Memory B cell (primary cell): ENCODE measurements at regions not wholly inside any gene's neighbourhood (a gene's known extent, or its start where the extent isn't known, plus 50 kb on each side); places are given as distances from the start of the nearest gene placed in this dataset.
A peak's percentile ranks its signal among the peaks of the same experiment; 100 is the strongest.
"Not testable (repeated sequence)": the region's sequence is repeated elsewhere in the genome, so short reads cannot be mapped to it uniquely, and the experiment has no call there.

Experiments used
- ATAC-seq: fragments of 150-1000 bp; cut with Tn5 transposase; 2 replicates; pipeline ENCODE4 v1.10.0; 2021; ENCODE audit warnings: low read depth, mild to moderate bottlenecking, moderate library complexity
- DNase-seq, 2 donors: peaks; one replicate each; pipeline ENCODE4 v3.0.0; 2022; ENCODE audit warnings: low spot score in 2 of 2
- H3K27ac Mint-ChIP-seq: one replicate; pipeline ENCODE4 v1.8.0; 2022; ENCODE audit warnings: mild to moderate bottlenecking, moderate library complexity, mixed read lengths
- H3K27me3 Mint-ChIP-seq: one replicate; pipeline ENCODE4 v1.8.0; 2022; ENCODE audit warnings: mixed read lengths
- H3K36me3 Mint-ChIP-seq: one replicate; pipeline ENCODE4 v1.8.0; 2022; ENCODE audit warnings: mild to moderate bottlenecking, mixed read lengths
- H3K4me1 Mint-ChIP-seq: one replicate; pipeline ENCODE4 v1.8.0; 2022; ENCODE audit warnings: mixed read lengths
- H3K4me3 Mint-ChIP-seq: one replicate; pipeline ENCODE4 v1.8.0; 2022; ENCODE audit warnings: mild to moderate bottlenecking, moderate library complexity, mixed read lengths
- H3K9me3 Mint-ChIP-seq: one replicate; pipeline ENCODE4 v1.8.0; 2022; ENCODE audit warnings: mixed read lengths

- ATAC-seq, H3K36me3 Mint-ChIP-seq, H3K4me3 Mint-ChIP-seq, DNase-seq, H3K4me1 Mint-ChIP-seq, H3K27me3 Mint-ChIP-seq, H3K27ac Mint-ChIP-seq: not testable (repeated sequence)
- H3K9me3 Mint-ChIP-seq = peaks cover 16% of the 10 kb centered on the region
Measured at GRCh38 chr22:10749423-10749822, 4778.6 kb upstream of the OR11H1 start.

GRCh38 chr22:10753566-10753965 lies 4774.4 kb upstream of the OR11H1 start:
- H3K9me3 Mint-ChIP-seq = peaks cover 15% of the 10 kb centered on the region
- DNase-seq, H3K4me3 Mint-ChIP-seq, H3K36me3 Mint-ChIP-seq, H3K27ac Mint-ChIP-seq, H3K4me1 Mint-ChIP-seq, H3K27me3 Mint-ChIP-seq, ATAC-seq: not testable (repeated sequence)

GRCh38 chr22:10755350-10755749 lies 4772.6 kb upstream of the OR11H1 start:
- not testable (repeated sequence) for H3K36me3 Mint-ChIP-seq, ATAC-seq, H3K4me1 Mint-ChIP-seq, H3K4me3 Mint-ChIP-seq, H3K27me3 Mint-ChIP-seq, H3K27ac Mint-ChIP-seq, DNase-seq
- peaks cover 10% of the 10 kb centered on the region for H3K9me3 Mint-ChIP-seq

- not testable (repeated sequence) for H3K4me1 Mint-ChIP-seq, H3K36me3 Mint-ChIP-seq, H3K4me3 Mint-ChIP-seq, H3K27ac Mint-ChIP-seq, H3K27me3 Mint-ChIP-seq, ATAC-seq, H3K9me3 Mint-ChIP-seq, DNase-seq
Measured at GRCh38 chr22:10760418-10760817, 4767.6 kb upstream of the OR11H1 start.

GRCh38 chr22:10766320-10766719 lies 4761.7 kb upstream of the OR11H1 start:
- H3K4me3 Mint-ChIP-seq, DNase-seq, H3K27ac Mint-ChIP-seq, H3K4me1 Mint-ChIP-seq, ATAC-seq, H3K36me3 Mint-ChIP-seq, H3K27me3 Mint-ChIP-seq: not testable (repeated sequence)
- peaks cover 18% of the 10 kb centered on the region for H3K9me3 Mint-ChIP-seq

GRCh38 chr22:10768875-10769274 lies 4759.1 kb upstream of the OR11H1 start:
- not testable (repeated sequence) for H3K27ac Mint-ChIP-seq, DNase-seq

GRCh38 chr22:10771744-10772143 lies 4756.2 kb upstream of the OR11H1 start:
- H3K36me3 Mint-ChIP-seq, DNase-seq, H3K27ac Mint-ChIP-seq, H3K4me3 Mint-ChIP-seq, H3K4me1 Mint-ChIP-seq, ATAC-seq, H3K27me3 Mint-ChIP-seq: not testable (repeated sequence)
- peaks cover 16% of the 10 kb centered on the region for H3K9me3 Mint-ChIP-seq

More at GRCh38 chr22:10768875-10769274, 4759.1 kb upstream of the OR11H1 start:
- not testable (repeated sequence) for H3K36me3 Mint-ChIP-seq, ATAC-seq, H3K27me3 Mint-ChIP-seq, H3K4me1 Mint-ChIP-seq, H3K4me3 Mint-ChIP-seq
- peaks cover 20% of the 10 kb centered on the region for H3K9me3 Mint-ChIP-seq

- not testable (repeated sequence) for DNase-seq, ATAC-seq, H3K9me3 Mint-ChIP-seq, H3K27ac Mint-ChIP-seq, H3K4me1 Mint-ChIP-seq, H3K4me3 Mint-ChIP-seq, H3K27me3 Mint-ChIP-seq, H3K36me3 Mint-ChIP-seq
Measured at GRCh38 chr22:10773341-10773740, 4754.7 kb upstream of the OR11H1 start.

- not testable (repeated sequence) for DNase-seq, H3K27ac Mint-ChIP-seq, H3K4me1 Mint-ChIP-seq, H3K4me3 Mint-ChIP-seq, H3K9me3 Mint-ChIP-seq, H3K27me3 Mint-ChIP-seq, H3K36me3 Mint-ChIP-seq
- peak; percentile 12 for ATAC-seq
Measured at GRCh38 chr22:10775601-10776357, 4752.2 kb upstream of the OR11H1 start.

- not testable (repeated sequence) for ATAC-seq, H3K4me1 Mint-ChIP-seq, H3K4me3 Mint-ChIP-seq, H3K9me3 Mint-ChIP-seq, H3K27me3 Mint-ChIP-seq, H3K27ac Mint-ChIP-seq, DNase-seq, H3K36me3 Mint-ChIP-seq
Measured at GRCh38 chr22:10776358-10776729, 4751.6 kb upstream of the OR11H1 start.

GRCh38 chr22:10777733-10778132 lies 4750.3 kb upstream of the OR11H1 start:
- not testable (repeated sequence) for H3K36me3 Mint-ChIP-seq, H3K4me3 Mint-ChIP-seq, H3K27me3 Mint-ChIP-seq, DNase-seq, H3K27ac Mint-ChIP-seq, H3K4me1 Mint-ChIP-seq, ATAC-seq
- H3K9me3 Mint-ChIP-seq = peaks cover 11% of the 10 kb centered on the region

- Mint-ChIP-seq H3K4me1 (no peaks in the 10 kb centered on the region), H3K9me3 (peaks cover 10% of the 10 kb centered on the region), H3K36me3 (no peaks in the 10 kb centered on the region), H3K4me3 (no peak overlapping the region), H3K27me3 (no peaks in the 10 kb centered on the region), H3K27ac (no peak overlapping the region)
- DNase-seq (no peak), ATAC-seq (no peak)
Measured at GRCh38 chr22:10778296-10778814, 4749.6 kb upstream of the OR11H1 start.

- not testable (repeated sequence) for ATAC-seq, H3K27me3 Mint-ChIP-seq, DNase-seq, H3K36me3 Mint-ChIP-seq, H3K4me1 Mint-ChIP-seq, H3K4me3 Mint-ChIP-seq, H3K27ac Mint-ChIP-seq
- H3K9me3 Mint-ChIP-seq = peaks cover 11% of the 10 kb centered on the region
Measured at GRCh38 chr22:10779200-10779599, 4748.8 kb upstream of the OR11H1 start.

- no peaks in the 10 kb centered on the region for H3K27me3 Mint-ChIP-seq
- no peak overlapping the region for H3K27ac Mint-ChIP-seq
- no peak overlapping the region for H3K4me3 Mint-ChIP-seq
- H3K36me3 Mint-ChIP-seq = no peaks in the 10 kb centered on the region
- ATAC-seq (peak; percentile 4), DNase-seq (no peak)
- no peaks in the 10 kb centered on the region for H3K4me1 Mint-ChIP-seq
- peaks cover 11% of the 10 kb centered on the region for H3K9me3 Mint-ChIP-seq
Measured at GRCh38 chr22:10780281-10780680, 4747.7 kb upstream of the OR11H1 start.
